GM19324 (cell line): ENCODE measurements at regions not wholly inside any gene's neighbourhood (a gene's known extent, or its start where the extent isn't known, plus 50 kb on each side); places are given as distances from the start of the nearest gene placed in this dataset.

ENCODE experiments used
- ATAC-seq: cut with Tn5 transposase; IDR thresholded peaks from one replicate; pipeline ENCODE4 v1.9.1; 2021; ENCODE audit warnings: mild to moderate bottlenecking, moderate library complexity; ENCODE audit not compliant: unreplicated experiment, low FRiP score

GRCh38 chr10:94043431-94043990 lies 49.8 kb downstream of the PLCE1 start:
- ATAC-seq, result no peak

- no peak for ATAC-seq
These were observed 52.4 kb downstream of the PLCE1 start for GRCh38 chr10:94046098-94046497.

GRCh38 chr10:94047293-94047692 lies 53.6 kb downstream of the PLCE1 start:
- ATAC-seq, result no peak

GRCh38 chr10:94049911-94050310 lies 56.2 kb downstream of the PLCE1 start:
- ATAC-seq, result no peak

- ATAC-seq, result no peak
These were observed 58.5 kb downstream of the PLCE1 start for GRCh38 chr10:94052281-94052680.

GRCh38 chr10:94052866-94053791 lies 59.4 kb downstream of the PLCE1 start:
- no peak for ATAC-seq

GRCh38 chr10:94059178-94059883 lies 65.6 kb downstream of the PLCE1 start:
- ATAC-seq, result no peak

- no peak for ATAC-seq
These were observed 67.3 kb downstream of the PLCE1 start for GRCh38 chr10:94061026-94061425.

- no peak for ATAC-seq
These were observed 68.9 kb downstream of the PLCE1 start for GRCh38 chr10:94062611-94063010.

- no peak for ATAC-seq
These were observed 71.6 kb downstream of the PLCE1 start for GRCh38 chr10:94065362-94065761.

GRCh38 chr10:94065787-94066186 lies 72.1 kb downstream of the PLCE1 start:
- ATAC-seq, result no peak

- ATAC-seq, result no peak
These were observed 72.7 kb downstream of the PLCE1 start for GRCh38 chr10:94066411-94066810.

- ATAC-seq, result no peak
These were observed 76.2 kb downstream of the PLCE1 start for GRCh38 chr10:94069884-94070283.

GRCh38 chr10:94074462-94074861 lies 80.7 kb downstream of the PLCE1 start:
- ATAC-seq, result no peak

- no peak for ATAC-seq
These were observed 81.8 kb downstream of the PLCE1 start for GRCh38 chr10:94075506-94075905.

- no peak for ATAC-seq
These were observed 82.7 kb downstream of the PLCE1 start for GRCh38 chr10:94076325-94076841.

GRCh38 chr10:94077042-94077441 lies 83.3 kb downstream of the PLCE1 start:
- no peak for ATAC-seq

GRCh38 chr10:94080108-94080507 lies 86.4 kb downstream of the PLCE1 start:
- no peak for ATAC-seq

- no peak for ATAC-seq
These were observed 90.0 kb downstream of the PLCE1 start for GRCh38 chr10:94083662-94084265.

- no peak for ATAC-seq
These were observed 90.6 kb downstream of the PLCE1 start for GRCh38 chr10:94084344-94084743.

- no peak for ATAC-seq
These were observed 91.6 kb downstream of the PLCE1 start for GRCh38 chr10:94085288-94085687.
